Testis (tissue), 2 donors: ENCODE measurements at regions not wholly inside any gene's neighbourhood (a gene's known extent, or its start where the extent isn't known, plus 50 kb on each side); places are given as distances from the start of the nearest gene placed in this dataset.

Source experiments
- CTCF ChIP-seq, 3 experiments: fragments of 450-650 bp in 2 of 3; fragments of 200-600 bp in 1 of 3; sonication (generic) in 1 of 3; IDR thresholded peaks; one replicate each; pipeline ENCODE4 v1.5.1; 2016 to 2019; ENCODE audit warnings: antibody characterized with exemption in 3 of 3, mild to moderate bottlenecking in 2 of 3, moderate library complexity in 1 of 3
- POLR2A ChIP-seq: fragments of 450-650 bp; IDR thresholded peaks from one replicate; pipeline ENCODE4 v1.6.1; 2017; ENCODE audit warnings: antibody characterized with exemption, mild to moderate bottlenecking, moderate library complexity

GRCh38 chr18:57269756-57270155 lies 82.6 kb upstream of the ST8SIA3 start:
- no peak for TF ChIP-seq CTCF (IDR thresholded peaks at IDR 0.05)
- TF ChIP-seq POLR2A = no peak
